ENCODE measurements at regions not wholly inside any gene's neighbourhood (a gene's known extent, or its start where the extent isn't known, plus 50 kb on each side); places are given as distances from the start of the nearest gene placed in this dataset.

GRCh38 chr2:22900674-22901073 is 484.3 kb upstream of the KLHL29 start:
- Histone ChIP-seq H2BK15ac (ENCODE audit: low read depth, low read length) (no peak overlapping the region), H2AK5ac (ENCODE audit: low read depth, low read length) (no peak overlapping the region), H3K27me3 (ENCODE audit: control insufficient read depth, insufficient read depth, low read length) (no peaks in the 10 kb centered on the region), H3K18ac (ENCODE audit: low read depth, low read length) (no peak overlapping the region), H3K36me3 (ENCODE audit: control insufficient read depth, insufficient read depth, low read length) (no peaks in the 10 kb centered on the region), H3K27ac (ENCODE audit: insufficient read depth, low read length) (no peak overlapping the region), H4K91ac (ENCODE audit: insufficient read depth, low read depth, low read length) (no peak overlapping the region), H3K23ac (ENCODE audit: low read depth, low read length) (no peak overlapping the region), H4K20me1 (ENCODE audit: insufficient read depth, low read length) (no peaks in the 10 kb centered on the region), H3K4me3 (ENCODE audit: insufficient read depth, low read depth, low read length) (no peak overlapping the region), H2BK120ac (ENCODE audit: low read depth, low read length) (no peak overlapping the region), H3K4me2 (ENCODE audit: low read depth, low read length) (no peak overlapping the region), H3K9me3 (ENCODE audit: control insufficient read depth, insufficient read depth, low read length) (peaks cover 12% of the 10 kb centered on the region), H2AFZ (replicated peaks; ENCODE audit: low read length, poor library complexity) (no peak overlapping the region), H4K5ac (ENCODE audit: low read depth, low read length) (no peak overlapping the region), H3K4me1 (ENCODE audit: control insufficient read depth, insufficient read depth, low read length) (no peaks in the 10 kb centered on the region), H3K9ac (ENCODE audit: low read depth, low read length) (no peak overlapping the region), H2BK20ac (ENCODE audit: low read depth, low read length) (no peak overlapping the region), H3K14ac (replicated peaks; ENCODE audit: low read depth, low read length) (no peak overlapping the region), H3K9me1 (ENCODE audit: insufficient read depth, low read length) (no peaks in the 10 kb centered on the region), H2BK5ac (ENCODE audit: low read depth, low read length, poor library complexity, severe bottlenecking) (no peak overlapping the region), H4K8ac (ENCODE audit: low read depth in 2 of 2, low read length in 2 of 2) (no peak overlapping the region), H3K4ac (ENCODE audit: low read depth, low read length) (no peak overlapping the region), H2AK9ac (replicated peaks; ENCODE audit: low read depth, low read length, poor library complexity) (no peak overlapping the region), H3K79me1 (ENCODE audit: low read depth in 1 of 2, low read length in 2 of 2) (no peaks in the 10 kb centered on the region), H3K56ac (ENCODE audit: extremely low read depth, insufficient read depth, low read length) (no peak overlapping the region)
- no peak for TF ChIP-seq CTCF (conservative IDR thresholded peaks at IDR 0.05; ENCODE audit: low read depth, low read length)
- TF ChIP-seq CEBPB (IDR thresholded peaks at IDR 0.05; ENCODE audit: low read depth, low read length): no peak
- no peak for TF ChIP-seq RCOR1 (IDR thresholded peaks at IDR 0.05; ENCODE audit: insufficient replicate concordance, low read length)
- TF ChIP-seq SMC3 (IDR thresholded peaks at IDR 0.05; ENCODE audit: low read depth, low read length): no peak
- TF ChIP-seq RAD21 (IDR thresholded peaks at IDR 0.05; ENCODE audit: low read length): no peak
- WGBS, 2 experiments (ENCODE audit: extremely low coverage in 2 of 2, insufficient read length in 1 of 2): no CpG with 5 or more reads among the region's 2 CpGs
- no peak for DNase-seq
- CTCF ChIA-PET: no interaction called here
- intact Hi-C loops (cut with micrococcal nuclease): no loop called here
- no peak for ATAC-seq (ENCODE audit: low read depth)
- in situ Hi-C loops (cut with MboI; ENCODE audit: low sequenced_read_pairs): no loop called here
- BruUV-seq (replicated peaks): no TSS peak
- dilution Hi-C loops (cut with HindIII; ENCODE audit: low sequenced_read_pairs, unreplicated experiment): no loop called here
- POLR2A ChIA-PET (ENCODE audit: unreplicated experiment): no interaction called here

Data from IMR-90 (cell line).